Stomach (tissue), 4 donors: ENCODE measurements at regions not wholly inside any gene's neighbourhood (a gene's known extent, or its start where the extent isn't known, plus 50 kb on each side); places are given as distances from the start of the nearest gene placed in this dataset.
"Not testable (repeated sequence)": the region's sequence is repeated elsewhere in the genome, so short reads cannot be mapped to it uniquely, and the experiment has no call there.

Experiments
- POLR2A ChIP-seq, 4 donors: fragments of 450-650 bp; IDR thresholded peaks; one replicate each; pipeline ENCODE4 v1.6.1; 2016; ENCODE audit warnings: antibody characterized with exemption in 4 of 4, control low read depth in 2 of 4, mild to moderate bottlenecking in 1 of 4, moderate library complexity in 1 of 4
- TF ChIP-seq, protein P1 (sequence below), 7 experiments: fragments of 450-650 bp in 4 of 7; fragments of 200-600 bp in 3 of 7; sonication (generic) in 3 of 7; IDR thresholded peaks; one replicate each; pipeline ENCODE4 v1.5.1; 2016 to 2019; ENCODE audit warnings: antibody characterized with exemption in 7 of 7, control low read depth in 2 of 7, mild to moderate bottlenecking in 1 of 7

DNA sequence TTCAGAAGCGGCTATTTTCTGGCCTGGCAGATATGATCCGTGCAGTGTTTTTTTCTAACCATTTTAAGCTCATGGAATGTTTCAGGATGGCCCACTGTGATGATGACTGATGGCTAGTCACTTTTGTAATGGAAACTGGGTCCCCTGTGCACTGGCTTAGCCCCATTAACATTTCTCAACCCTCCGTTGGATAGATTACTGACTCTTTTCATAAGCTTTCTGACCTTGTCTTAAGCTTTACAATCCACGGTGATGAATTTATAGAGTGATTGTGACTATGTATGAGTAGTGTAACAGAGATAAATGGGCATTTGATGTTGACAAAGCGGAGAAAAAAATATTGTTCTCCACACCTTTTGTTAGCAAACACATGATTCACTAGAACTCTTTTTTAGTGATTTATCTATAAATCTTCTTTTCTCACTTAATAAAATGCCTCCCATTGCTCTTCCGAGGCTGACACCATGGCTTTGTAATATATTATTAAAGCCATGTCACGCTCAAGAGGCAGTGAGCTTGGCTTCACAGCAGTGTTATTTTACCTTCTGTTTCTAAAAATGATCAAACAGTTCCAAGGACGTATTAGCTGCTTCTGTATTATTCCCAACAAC lies 221.0 kb upstream of the LINC00305 start:
- TF ChIP-seq, protein P1, sequence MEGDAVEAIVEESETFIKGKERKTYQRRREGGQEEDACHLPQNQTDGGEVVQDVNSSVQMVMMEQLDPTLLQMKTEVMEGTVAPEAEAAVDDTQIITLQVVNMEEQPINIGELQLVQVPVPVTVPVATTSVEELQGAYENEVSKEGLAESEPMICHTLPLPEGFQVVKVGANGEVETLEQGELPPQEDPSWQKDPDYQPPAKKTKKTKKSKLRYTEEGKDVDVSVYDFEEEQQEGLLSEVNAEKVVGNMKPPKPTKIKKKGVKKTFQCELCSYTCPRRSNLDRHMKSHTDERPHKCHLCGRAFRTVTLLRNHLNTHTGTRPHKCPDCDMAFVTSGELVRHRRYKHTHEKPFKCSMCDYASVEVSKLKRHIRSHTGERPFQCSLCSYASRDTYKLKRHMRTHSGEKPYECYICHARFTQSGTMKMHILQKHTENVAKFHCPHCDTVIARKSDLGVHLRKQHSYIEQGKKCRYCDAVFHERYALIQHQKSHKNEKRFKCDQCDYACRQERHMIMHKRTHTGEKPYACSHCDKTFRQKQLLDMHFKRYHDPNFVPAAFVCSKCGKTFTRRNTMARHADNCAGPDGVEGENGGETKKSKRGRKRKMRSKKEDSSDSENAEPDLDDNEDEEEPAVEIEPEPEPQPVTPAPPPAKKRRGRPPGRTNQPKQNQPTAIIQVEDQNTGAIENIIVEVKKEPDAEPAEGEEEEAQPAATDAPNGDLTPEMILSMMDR (IDR thresholded peaks at IDR 0.05), result not testable (repeated sequence)
- TF ChIP-seq POLR2A (IDR thresholded peaks at IDR 0.05), result not testable (repeated sequence)
